ENCODE measurements at regions not wholly inside any gene's neighbourhood (a gene's known extent, or its start where the extent isn't known, plus 50 kb on each side); places are given as distances from the start of the nearest gene placed in this dataset.

GRCh38 chr5:14076561-14076960 is 66.6 kb upstream of the TRIO start:
- H3K4me1 ChIP-seq (ENCODE audit: control insufficient read depth in 3 of 3, insufficient read depth in 2 of 3, low read depth in 1 of 3, low read length in 2 of 3), result no peaks in the 10 kb centered on the region
- WGBS, 3 donors, result 63 to 68% (median 65%) methylated on average over 7 of the region's 7 CpGs
- peaks cover 0 to 2% of the 10 kb centered on the region in 2 donors for H3K9me3 ChIP-seq (ENCODE audit: control insufficient read depth in 2 of 2, insufficient read depth in 1 of 2, low read depth in 1 of 2, low read length in 1 of 2)
- H3K27me3 ChIP-seq (ENCODE audit: control insufficient read depth in 3 of 3, insufficient read depth in 3 of 3, low read length in 3 of 3), result peaks cover 0 to 5% (median 0%) of the 10 kb centered on the region in 3 donors
- no peaks in the 10 kb centered on the region for H3K36me3 ChIP-seq (ENCODE audit: control insufficient read depth in 3 of 3, insufficient read depth in 2 of 3, low read depth in 1 of 3, low read length in 3 of 3)
- FAIRE-seq (no peak), DNase-seq (no peak)
- no peak overlapping the region for H3K27ac ChIP-seq (ENCODE audit: low read depth in 1 of 3, low read length in 2 of 3)
- no peak overlapping the region for H3K4me3 ChIP-seq (ENCODE audit: low read depth in 1 of 3, low read length in 3 of 3)

- peaks cover 0 to 5% (median 0%) of the 10 kb centered on the region in 3 donors for H3K27me3 ChIP-seq (ENCODE audit: control insufficient read depth in 3 of 3, insufficient read depth in 3 of 3, low read length in 3 of 3)
- FAIRE-seq (no peak), DNase-seq (no peak)
- no peak overlapping the region for H3K4me3 ChIP-seq (ENCODE audit: low read depth in 1 of 3, low read length in 3 of 3)
- H3K4me1 ChIP-seq (ENCODE audit: control insufficient read depth in 3 of 3, insufficient read depth in 2 of 3, low read depth in 1 of 3, low read length in 2 of 3), result no peaks in the 10 kb centered on the region
- H3K9me3 ChIP-seq (ENCODE audit: control insufficient read depth in 2 of 2, insufficient read depth in 1 of 2, low read depth in 1 of 2, low read length in 1 of 2), result peaks cover 0 to 2% of the 10 kb centered on the region in 2 donors
- WGBS, 3 donors, result 90 to 91% (median 90%) methylated on average over 11 of the region's 11 CpGs
- H3K36me3 ChIP-seq (ENCODE audit: control insufficient read depth in 3 of 3, insufficient read depth in 2 of 3, low read depth in 1 of 3, low read length in 3 of 3), result no peaks in the 10 kb centered on the region
- no peak overlapping the region for H3K27ac ChIP-seq (ENCODE audit: low read depth in 1 of 3, low read length in 2 of 3)
These were observed 67.2 kb upstream of the TRIO start for GRCh38 chr5:14075937-14076336.

- WGBS, 3 donors, result 84 to 86% (median 84%) methylated on average over 5 of the region's 5 CpGs
- FAIRE-seq, result no peak
These were observed 71.7 kb upstream of the TRIO start for GRCh38 chr5:14071433-14071832.

GRCh38 chr5:14069021-14069420 is 74.1 kb upstream of the TRIO start:
- WGBS, 3 donors, result 62 to 77% (median 62%) methylated on average over 7 of the region's 7 CpGs
- FAIRE-seq, result no peak
- H3K36me3 ChIP-seq (ENCODE audit: control insufficient read depth in 3 of 3, insufficient read depth in 2 of 3, low read depth in 1 of 3, low read length in 3 of 3), result no peaks in the 10 kb centered on the region
- peaks cover 0 to 2% (median 0%) of the 10 kb centered on the region in 3 donors for H3K27me3 ChIP-seq (ENCODE audit: control insufficient read depth in 3 of 3, insufficient read depth in 3 of 3, low read length in 3 of 3)
- no peak for DNase-seq
- no peak overlapping the region for H3K4me3 ChIP-seq (ENCODE audit: low read depth in 1 of 3, low read length in 3 of 3)
- H3K27ac ChIP-seq (ENCODE audit: low read depth in 1 of 3, low read length in 2 of 3), result no peak overlapping the region
- no peaks in the 10 kb centered on the region for H3K4me1 ChIP-seq (ENCODE audit: control insufficient read depth in 3 of 3, insufficient read depth in 2 of 3, low read depth in 1 of 3, low read length in 2 of 3)
- peaks cover 0 to 3% of the 10 kb centered on the region in 2 donors for H3K9me3 ChIP-seq (ENCODE audit: control insufficient read depth in 2 of 2, insufficient read depth in 1 of 2, low read depth in 1 of 2, low read length in 1 of 2)

More at GRCh38 chr5:14071433-14071832, 71.7 kb upstream of the TRIO start:
- Histone ChIP-seq H3K9me3 (ENCODE audit: control insufficient read depth in 2 of 2, insufficient read depth in 1 of 2, low read depth in 1 of 2, low read length in 1 of 2) (peaks cover 0 to 3% of the 10 kb centered on the region in 2 donors), H3K4me3 (ENCODE audit: low read depth in 1 of 3, low read length in 3 of 3) (no peak overlapping the region), H3K27me3 (ENCODE audit: control insufficient read depth in 3 of 3, insufficient read depth in 3 of 3, low read length in 3 of 3) (peaks cover 0 to 5% (median 2%) of the 10 kb centered on the region in 3 donors), H3K27ac (ENCODE audit: low read depth in 1 of 3, low read length in 2 of 3) (no peak overlapping the region), H3K36me3 (ENCODE audit: control insufficient read depth in 3 of 3, insufficient read depth in 2 of 3, low read depth in 1 of 3, low read length in 3 of 3) (no peaks in the 10 kb centered on the region), H3K4me1 (ENCODE audit: control insufficient read depth in 3 of 3, insufficient read depth in 2 of 3, low read depth in 1 of 3, low read length in 2 of 3) (no peaks in the 10 kb centered on the region)
- no peak for DNase-seq

GRCh38 chr5:14068136-14068535 is 75.0 kb upstream of the TRIO start:
- Histone ChIP-seq H3K9me3 (ENCODE audit: control insufficient read depth in 2 of 2, insufficient read depth in 1 of 2, low read depth in 1 of 2, low read length in 1 of 2) (peaks cover 0 to 3% of the 10 kb centered on the region in 2 donors), H3K27ac (ENCODE audit: low read depth in 1 of 3, low read length in 2 of 3) (no peak overlapping the region), H3K27me3 (ENCODE audit: control insufficient read depth in 3 of 3, insufficient read depth in 3 of 3, low read length in 3 of 3) (peaks cover 0 to 2% (median 0%) of the 10 kb centered on the region in 3 donors), H3K4me3 (ENCODE audit: low read depth in 1 of 3, low read length in 3 of 3) (no peak overlapping the region), H3K36me3 (ENCODE audit: control insufficient read depth in 3 of 3, insufficient read depth in 2 of 3, low read depth in 1 of 3, low read length in 3 of 3) (no peaks in the 10 kb centered on the region), H3K4me1 (ENCODE audit: control insufficient read depth in 3 of 3, insufficient read depth in 2 of 3, low read depth in 1 of 3, low read length in 2 of 3) (no peaks in the 10 kb centered on the region)
- FAIRE-seq, result no peak
- 80 to 90% (median 87%) methylated on average over 4 of the region's 4 CpGs for WGBS, 3 donors
- no peak for DNase-seq

- H3K4me3 ChIP-seq (ENCODE audit: low read depth in 1 of 3, low read length in 3 of 3), result no peak overlapping the region
- no peaks in the 10 kb centered on the region for H3K4me1 ChIP-seq (ENCODE audit: control insufficient read depth in 3 of 3, insufficient read depth in 2 of 3, low read depth in 1 of 3, low read length in 2 of 3)
- H3K36me3 ChIP-seq (ENCODE audit: control insufficient read depth in 3 of 3, insufficient read depth in 2 of 3, low read depth in 1 of 3, low read length in 3 of 3), result no peaks in the 10 kb centered on the region
- DNase-seq (no peak), FAIRE-seq (no peak)
- peaks cover 0 to 2% (median 0%) of the 10 kb centered on the region in 3 donors for H3K27me3 ChIP-seq (ENCODE audit: control insufficient read depth in 3 of 3, insufficient read depth in 3 of 3, low read length in 3 of 3)
- peaks cover 0 to 1% of the 10 kb centered on the region in 2 donors for H3K9me3 ChIP-seq (ENCODE audit: control insufficient read depth in 2 of 2, insufficient read depth in 1 of 2, low read depth in 1 of 2, low read length in 1 of 2)
- no peak overlapping the region for H3K27ac ChIP-seq (ENCODE audit: low read depth in 1 of 3, low read length in 2 of 3)
These were observed 76.8 kb upstream of the TRIO start for GRCh38 chr5:14066326-14066725.

GRCh38 chr5:14064841-14065240 is 78.3 kb upstream of the TRIO start:
- Histone ChIP-seq H3K27me3 (ENCODE audit: control insufficient read depth in 3 of 3, insufficient read depth in 3 of 3, low read length in 3 of 3) (peaks cover 0 to 2% (median 0%) of the 10 kb centered on the region in 3 donors), H3K4me3 (ENCODE audit: low read depth in 1 of 3, low read length in 3 of 3) (no peak overlapping the region), H3K27ac (ENCODE audit: low read depth in 1 of 3, low read length in 2 of 3) (no peak overlapping the region), H3K36me3 (ENCODE audit: control insufficient read depth in 3 of 3, insufficient read depth in 2 of 3, low read depth in 1 of 3, low read length in 3 of 3) (no peaks in the 10 kb centered on the region), H3K4me1 (ENCODE audit: control insufficient read depth in 3 of 3, insufficient read depth in 2 of 3, low read depth in 1 of 3, low read length in 2 of 3) (no peaks in the 10 kb centered on the region), H3K9me3 (ENCODE audit: control insufficient read depth in 2 of 2, insufficient read depth in 1 of 2, low read depth in 1 of 2, low read length in 1 of 2) (peaks cover 0 to 1% of the 10 kb centered on the region in 2 donors)
- 44 to 70% (median 50%) methylated on average over 1 of the region's 1 CpG for WGBS, 3 donors
- DNase-seq (no peak), FAIRE-seq (no peak)

GRCh38 chr5:14063691-14064090 is 79.5 kb upstream of the TRIO start:
- DNase-seq (no peak), FAIRE-seq (no peak)
- Histone ChIP-seq H3K27ac (ENCODE audit: low read depth in 1 of 3, low read length in 2 of 3) (no peak overlapping the region), H3K9me3 (ENCODE audit: control insufficient read depth in 2 of 2, insufficient read depth in 1 of 2, low read depth in 1 of 2, low read length in 1 of 2) (no peaks in the 10 kb centered on the region), H3K36me3 (ENCODE audit: control insufficient read depth in 3 of 3, insufficient read depth in 2 of 3, low read depth in 1 of 3, low read length in 3 of 3) (no peaks in the 10 kb centered on the region), H3K27me3 (ENCODE audit: control insufficient read depth in 3 of 3, insufficient read depth in 3 of 3, low read length in 3 of 3) (no peaks in the 10 kb centered on the region), H3K4me1 (ENCODE audit: control insufficient read depth in 3 of 3, insufficient read depth in 2 of 3, low read depth in 1 of 3, low read length in 2 of 3) (no peaks in the 10 kb centered on the region), H3K4me3 (ENCODE audit: low read depth in 1 of 3, low read length in 3 of 3) (no peak overlapping the region)
- 91 to 96% (median 94%) methylated on average over 1 of the region's 1 CpG for WGBS, 3 donors

GRCh38 chr5:14063138-14063537 is 80.0 kb upstream of the TRIO start:
- no peak for FAIRE-seq

More at GRCh38 chr5:14063138-14063537, 80.0 kb upstream of the TRIO start:
- H3K4me3 ChIP-seq (ENCODE audit: low read depth in 1 of 3, low read length in 3 of 3), result no peak overlapping the region
- no peaks in the 10 kb centered on the region for H3K36me3 ChIP-seq (ENCODE audit: control insufficient read depth in 3 of 3, insufficient read depth in 2 of 3, low read depth in 1 of 3, low read length in 3 of 3)
- no peaks in the 10 kb centered on the region for H3K27me3 ChIP-seq (ENCODE audit: control insufficient read depth in 3 of 3, insufficient read depth in 3 of 3, low read length in 3 of 3)
- H3K4me1 ChIP-seq (ENCODE audit: control insufficient read depth in 3 of 3, insufficient read depth in 2 of 3, low read depth in 1 of 3, low read length in 2 of 3), result no peaks in the 10 kb centered on the region
- H3K9me3 ChIP-seq (ENCODE audit: control insufficient read depth in 2 of 2, insufficient read depth in 1 of 2, low read depth in 1 of 2, low read length in 1 of 2), result no peaks in the 10 kb centered on the region
- H3K27ac ChIP-seq (ENCODE audit: low read depth in 1 of 3, low read length in 2 of 3), result no peak overlapping the region
- DNase-seq, result no peak
- 77 to 82% (median 78%) methylated on average over 4 of the region's 4 CpGs for WGBS, 3 donors
